HG02981 (cell line): ENCODE measurements at regions not wholly inside any gene's neighbourhood (a gene's known extent, or its start where the extent isn't known, plus 50 kb on each side); places are given as distances from the start of the nearest gene placed in this dataset.

Experiments used
- ATAC-seq: cut with Tn5 transposase; IDR thresholded peaks from one replicate; pipeline ENCODE4 v1.9.1; 2021; ENCODE audit warnings: mild to moderate bottlenecking, moderate library complexity; ENCODE audit not compliant: unreplicated experiment

GRCh38 chr1:199753513-199753912 is 274.0 kb upstream of the NR5A2 start:
- no peak for ATAC-seq

- no peak for ATAC-seq
Measured at GRCh38 chr1:199756066-199756465, 271.4 kb upstream of the NR5A2 start.

- ATAC-seq = no peak
Measured at GRCh38 chr1:199758626-199759255, 268.8 kb upstream of the NR5A2 start.

- no peak for ATAC-seq
Measured at GRCh38 chr1:199759268-199759730, 268.2 kb upstream of the NR5A2 start.

- ATAC-seq = no peak
Measured at GRCh38 chr1:199762572-199762971, 264.9 kb upstream of the NR5A2 start.

GRCh38 chr1:199766218-199766792 is 261.2 kb upstream of the NR5A2 start:
- ATAC-seq = no peak

- no peak for ATAC-seq
Measured at GRCh38 chr1:199767700-199768099, 259.8 kb upstream of the NR5A2 start.

- no peak for ATAC-seq
Measured at GRCh38 chr1:199774433-199775089, 252.9 kb upstream of the NR5A2 start.

- no peak for ATAC-seq
Measured at GRCh38 chr1:199776768-199777497, 250.6 kb upstream of the NR5A2 start.

- ATAC-seq = no peak
Measured at GRCh38 chr1:199778324-199778955, 249.1 kb upstream of the NR5A2 start.

GRCh38 chr1:199780091-199780490 is 247.4 kb upstream of the NR5A2 start:
- ATAC-seq = no peak

GRCh38 chr1:199780948-199781670 is 246.4 kb upstream of the NR5A2 start:
- no peak for ATAC-seq

- no peak for ATAC-seq
Measured at GRCh38 chr1:199784138-199784895, 243.2 kb upstream of the NR5A2 start.

- ATAC-seq = no peak
Measured at GRCh38 chr1:199786695-199787094, 240.8 kb upstream of the NR5A2 start.

GRCh38 chr1:199789141-199789540 is 238.4 kb upstream of the NR5A2 start:
- no peak for ATAC-seq

- ATAC-seq = no peak
Measured at GRCh38 chr1:199791495-199791894, 236.0 kb upstream of the NR5A2 start.

- no peak for ATAC-seq
Measured at GRCh38 chr1:199792874-199793273, 234.6 kb upstream of the NR5A2 start.

- ATAC-seq = no peak
Measured at GRCh38 chr1:199794105-199794863, 233.2 kb upstream of the NR5A2 start.

- ATAC-seq = no peak
Measured at GRCh38 chr1:199799116-199799515, 228.4 kb upstream of the NR5A2 start.
